Activated T-helper 17 cell treated with anti-CD3 and anti-CD28 coated beads, Interleukin-2, amount 50 U/mL, for 72 hours (primary cell): ENCODE measurements at regions not wholly inside any gene's neighbourhood (a gene's known extent, or its start where the extent isn't known, plus 50 kb on each side); places are given as distances from the start of the nearest gene placed in this dataset.
"Not testable (repeated sequence)": the region's sequence is repeated elsewhere in the genome, so short reads cannot be mapped to it uniquely, and the experiment has no call there.

Experiments used
- ATAC-seq: fragments of 150-1000 bp; cut with Tn5 transposase; replicated peaks from 2 replicates; pipeline ENCODE4 v1.10.0; 2021; ENCODE audit warnings: mild to moderate bottlenecking, moderate library complexity
- H3K27ac Mint-ChIP-seq: one replicate; pipeline ENCODE4 v1.8.0; 2022; ENCODE audit warnings: mixed read lengths
- H3K27me3 Mint-ChIP-seq: one replicate; pipeline ENCODE4 v1.8.0; 2022; ENCODE audit warnings: mixed read lengths
- H3K36me3 Mint-ChIP-seq: one replicate; pipeline ENCODE4 v1.8.0; 2022; ENCODE audit warnings: low read depth, mild to moderate bottlenecking, mixed read lengths
- H3K4me1 Mint-ChIP-seq: one replicate; pipeline ENCODE4 v1.8.0; 2022; ENCODE audit warnings: mixed read lengths
- H3K4me3 Mint-ChIP-seq: one replicate; pipeline ENCODE4 v1.8.0; 2022; ENCODE audit warnings: mild to moderate bottlenecking, mixed read lengths
- H3K9me3 Mint-ChIP-seq: one replicate; pipeline ENCODE4 v1.8.0; 2022; ENCODE audit warnings: mixed read lengths

DNA sequence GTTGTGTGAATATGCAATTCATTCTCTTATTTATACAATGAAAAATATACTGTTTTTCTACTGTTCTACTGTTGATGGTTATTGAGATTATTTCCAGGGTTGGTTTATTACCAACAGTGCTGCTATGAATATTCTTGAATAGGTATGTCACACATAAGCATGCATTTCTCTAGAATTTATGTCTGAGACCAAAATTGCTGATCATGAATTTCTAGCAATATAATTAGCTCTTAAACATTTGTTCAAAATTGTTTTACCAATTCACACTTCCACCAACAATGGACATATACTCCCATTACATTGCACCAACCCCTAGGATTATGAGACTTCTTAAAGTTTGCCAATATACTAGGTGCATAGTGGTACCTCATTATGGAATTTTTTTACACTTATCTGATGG, 164.1 kb upstream of the KCNQ5 start:
- Mint-ChIP-seq H3K9me3 (no peaks in the 10 kb centered on the region), H3K27ac (no peak overlapping the region), H3K4me1 (no peaks in the 10 kb centered on the region), H3K27me3 (peaks cover 7% of the 10 kb centered on the region), H3K36me3 (no peaks in the 10 kb centered on the region), H3K4me3 (no peak overlapping the region)
- no peak for ATAC-seq

DNA sequence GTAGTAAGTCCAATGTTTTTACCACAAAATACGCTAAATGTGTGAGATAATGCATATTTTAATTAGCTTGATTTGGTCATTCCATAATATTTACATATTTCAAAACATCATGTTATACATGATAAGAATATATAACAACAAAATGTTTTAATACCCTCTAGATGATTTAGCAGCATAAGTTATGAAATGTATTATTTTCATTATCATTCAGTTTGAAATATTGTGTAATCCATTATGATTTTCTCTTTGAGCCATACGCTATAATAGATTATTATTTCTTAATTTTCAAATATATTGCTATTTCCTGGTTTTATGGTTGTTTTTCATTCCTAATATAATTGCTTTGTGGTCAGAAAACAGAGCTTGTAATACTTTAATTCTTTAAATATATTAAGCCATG, 163.3 kb upstream of the KCNQ5 start:
- ATAC-seq, result no peak
- no peaks in the 10 kb centered on the region for H3K36me3 Mint-ChIP-seq
- no peaks in the 10 kb centered on the region for H3K9me3 Mint-ChIP-seq
- peaks cover 7% of the 10 kb centered on the region for H3K27me3 Mint-ChIP-seq
- H3K4me3 Mint-ChIP-seq, result no peak overlapping the region
- no peaks in the 10 kb centered on the region for H3K4me1 Mint-ChIP-seq
- H3K27ac Mint-ChIP-seq, result no peak overlapping the region

DNA sequence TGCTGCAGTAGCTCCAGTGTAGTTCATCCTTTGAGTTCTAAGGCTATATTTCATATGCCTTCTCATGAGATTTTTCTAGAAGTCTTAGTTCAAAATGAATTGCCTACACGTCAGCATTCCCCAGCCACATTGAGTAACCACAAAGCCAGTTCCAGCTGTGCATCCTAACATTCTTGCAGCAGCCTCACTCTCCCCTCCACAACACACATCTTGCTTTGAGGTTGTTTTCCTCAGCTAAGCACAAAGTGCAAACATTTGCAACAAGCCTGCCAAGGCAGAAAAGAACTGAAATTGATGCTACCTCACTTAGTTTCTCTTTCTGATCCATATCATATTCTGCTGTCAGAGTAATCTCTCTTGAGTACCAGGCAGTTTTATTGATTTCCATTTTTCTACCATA, 160.7 kb upstream of the KCNQ5 start:
- Mint-ChIP-seq H3K27ac (no peak overlapping the region), H3K27me3 (peaks cover 10% of the 10 kb centered on the region), H3K4me1 (no peaks in the 10 kb centered on the region), H3K4me3 (no peak overlapping the region), H3K36me3 (no peaks in the 10 kb centered on the region), H3K9me3 (no peaks in the 10 kb centered on the region)
- ATAC-seq, result no peak

DNA sequence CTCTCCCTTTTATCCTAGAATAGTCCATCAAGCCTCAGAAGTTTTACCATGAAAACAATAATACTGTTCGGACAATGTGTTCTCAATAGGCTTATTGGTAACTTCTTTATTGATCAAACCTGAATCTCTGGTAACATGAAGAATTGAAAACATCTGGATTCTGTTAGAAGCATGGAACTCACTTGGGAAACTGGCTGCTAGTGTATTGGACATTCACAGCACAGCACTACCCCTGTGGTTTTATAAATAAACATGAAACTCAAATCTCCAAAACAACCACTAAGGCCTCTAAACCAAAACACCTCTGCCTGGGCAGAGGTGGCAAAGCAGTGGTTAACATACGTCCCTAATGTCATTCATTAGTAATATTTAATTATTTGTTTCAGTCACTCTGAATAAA, 157.6 kb upstream of the KCNQ5 start:
- no peak overlapping the region for H3K4me3 Mint-ChIP-seq
- no peak for ATAC-seq
- peaks cover 10% of the 10 kb centered on the region for H3K27me3 Mint-ChIP-seq
- H3K4me1 Mint-ChIP-seq, result no peaks in the 10 kb centered on the region
- no peak overlapping the region for H3K27ac Mint-ChIP-seq
- H3K9me3 Mint-ChIP-seq, result no peaks in the 10 kb centered on the region
- no peaks in the 10 kb centered on the region for H3K36me3 Mint-ChIP-seq

DNA sequence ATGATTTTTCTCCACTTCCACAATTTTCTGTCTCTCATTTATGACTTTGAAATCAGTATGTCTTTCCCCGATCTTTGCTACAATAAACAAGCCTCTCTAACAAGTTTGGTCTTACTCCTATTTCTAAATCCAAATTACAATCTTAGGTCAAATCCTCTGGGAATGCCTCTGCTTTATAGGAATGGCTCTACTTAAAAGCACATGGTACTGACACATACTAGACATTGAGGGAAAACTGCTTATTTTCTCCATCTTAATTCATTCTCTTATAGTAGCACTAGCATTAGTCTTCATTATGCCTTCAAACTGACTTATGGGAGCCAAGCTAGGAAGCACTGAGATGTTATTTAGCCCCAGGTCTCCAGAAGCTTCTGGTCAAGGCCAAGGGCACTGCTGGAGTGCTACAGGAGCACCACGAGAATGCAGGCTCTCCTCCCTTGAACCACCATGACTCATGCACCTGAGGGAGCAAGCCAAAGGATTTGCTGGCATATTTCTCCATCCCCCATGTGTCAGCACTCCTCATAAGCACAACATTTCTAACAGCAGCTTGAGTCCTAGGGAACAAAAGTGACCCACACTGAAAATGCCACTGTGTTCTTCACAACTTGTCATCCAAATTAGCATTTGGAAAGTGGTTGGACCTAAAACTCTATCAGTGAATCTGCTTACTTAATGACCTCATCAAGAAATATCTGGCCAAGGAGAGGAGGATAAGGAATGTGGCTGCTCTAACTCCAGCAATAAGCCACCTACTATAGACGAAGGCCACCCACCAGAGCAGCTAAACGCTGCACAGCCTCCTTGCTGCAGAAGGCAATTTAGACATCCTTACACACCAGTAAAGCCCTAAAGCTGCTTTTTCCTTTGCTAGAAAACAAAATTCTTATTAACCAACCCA, 156.8 kb upstream of the KCNQ5 start:
- Mint-ChIP-seq H3K36me3 (no peaks in the 10 kb centered on the region), H3K9me3 (no peaks in the 10 kb centered on the region), H3K27ac (no peak overlapping the region), H3K27me3 (peaks cover 7% of the 10 kb centered on the region), H3K4me3 (no peak overlapping the region), H3K4me1 (no peaks in the 10 kb centered on the region)
- ATAC-seq, result no peak

DNA sequence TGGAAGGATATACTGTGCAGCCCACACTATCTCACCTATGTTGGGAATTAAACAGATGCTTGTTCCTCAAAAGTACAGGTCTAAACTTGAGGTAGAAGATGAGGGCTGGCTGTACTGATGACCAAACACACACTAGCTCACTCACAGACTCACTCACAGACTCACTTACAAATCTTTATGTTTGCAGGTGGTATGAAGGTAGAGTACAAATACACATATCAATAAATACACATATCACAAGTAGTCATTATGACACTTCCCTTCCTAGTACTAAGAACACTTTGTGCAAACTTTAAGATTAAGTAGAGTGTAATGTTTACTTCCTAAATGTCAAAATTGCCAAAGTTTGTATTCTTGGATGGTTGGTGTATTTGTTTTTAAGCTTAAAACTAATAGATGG, 155.4 kb upstream of the KCNQ5 start:
- no peaks in the 10 kb centered on the region for H3K4me1 Mint-ChIP-seq
- no peaks in the 10 kb centered on the region for H3K36me3 Mint-ChIP-seq
- H3K27me3 Mint-ChIP-seq, result peaks cover 7% of the 10 kb centered on the region
- H3K27ac Mint-ChIP-seq, result no peak overlapping the region
- ATAC-seq, result no peak
- H3K4me3 Mint-ChIP-seq, result no peak overlapping the region
- H3K9me3 Mint-ChIP-seq, result no peaks in the 10 kb centered on the region

DNA sequence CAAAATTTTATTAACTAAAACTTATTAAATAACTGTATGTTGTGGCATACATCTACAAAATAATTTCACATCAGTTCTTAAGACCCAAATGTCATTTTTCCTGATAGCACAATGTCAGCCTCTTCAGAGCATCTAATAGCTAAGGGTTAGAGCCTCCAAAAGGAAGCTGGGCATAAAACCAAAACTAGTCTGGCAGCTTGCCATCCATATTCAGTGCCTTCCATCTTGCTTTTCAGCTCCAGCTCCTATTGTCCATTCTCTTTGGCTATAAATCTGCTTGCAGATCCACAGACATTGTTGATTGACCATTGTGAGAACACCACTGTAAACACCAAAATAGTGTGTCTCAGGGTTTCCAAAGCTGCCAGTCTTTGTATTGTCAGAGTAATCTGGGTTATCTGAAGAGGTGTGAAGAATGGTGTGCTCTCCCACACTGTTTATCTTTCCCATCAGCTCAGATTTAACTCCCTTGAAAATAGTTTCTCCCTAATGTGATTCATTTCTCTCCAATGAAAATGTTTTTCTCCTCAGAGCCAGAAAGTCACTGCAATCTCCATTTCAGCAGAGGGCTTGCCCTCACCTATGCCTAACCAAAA, 154.8 kb upstream of the KCNQ5 start:
- no peak overlapping the region for H3K27ac Mint-ChIP-seq
- no peaks in the 10 kb centered on the region for H3K4me1 Mint-ChIP-seq
- peaks cover 7% of the 10 kb centered on the region for H3K27me3 Mint-ChIP-seq
- ATAC-seq, result no peak
- H3K36me3 Mint-ChIP-seq, result no peaks in the 10 kb centered on the region
- H3K9me3 Mint-ChIP-seq, result no peaks in the 10 kb centered on the region
- H3K4me3 Mint-ChIP-seq, result no peak overlapping the region

DNA sequence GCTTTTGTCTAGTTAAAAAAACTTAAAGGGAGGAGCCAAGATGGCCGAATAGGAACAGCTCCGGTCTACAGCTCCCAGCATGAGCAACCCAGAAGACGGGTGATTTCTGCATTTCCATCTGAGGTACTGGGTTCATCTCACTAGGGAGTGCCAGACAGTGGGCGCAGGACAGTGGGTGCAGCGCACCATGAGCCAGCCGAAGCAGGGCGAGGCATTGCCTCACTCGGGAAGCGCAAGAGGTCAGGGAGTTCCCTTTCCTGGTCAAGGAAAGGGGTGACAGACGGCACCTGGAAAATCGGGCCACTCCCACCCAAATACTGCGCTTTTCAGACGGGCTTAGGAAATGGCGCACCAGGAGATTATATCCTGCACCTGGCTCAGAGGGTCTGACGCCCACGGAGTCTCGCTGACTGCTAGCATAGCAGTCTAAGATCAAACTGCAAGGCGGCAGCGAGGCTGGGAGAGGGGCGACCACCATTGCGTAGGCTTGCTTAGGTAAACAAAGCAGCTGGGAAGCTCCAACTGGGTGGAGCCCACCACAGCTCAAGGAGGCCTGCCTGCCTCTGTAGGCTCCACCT, 152.4 kb upstream of the KCNQ5 start:
- ATAC-seq, H3K4me1 Mint-ChIP-seq, H3K27ac Mint-ChIP-seq, H3K36me3 Mint-ChIP-seq, H3K9me3 Mint-ChIP-seq, H3K27me3 Mint-ChIP-seq, H3K4me3 Mint-ChIP-seq: not testable (repeated sequence)

DNA sequence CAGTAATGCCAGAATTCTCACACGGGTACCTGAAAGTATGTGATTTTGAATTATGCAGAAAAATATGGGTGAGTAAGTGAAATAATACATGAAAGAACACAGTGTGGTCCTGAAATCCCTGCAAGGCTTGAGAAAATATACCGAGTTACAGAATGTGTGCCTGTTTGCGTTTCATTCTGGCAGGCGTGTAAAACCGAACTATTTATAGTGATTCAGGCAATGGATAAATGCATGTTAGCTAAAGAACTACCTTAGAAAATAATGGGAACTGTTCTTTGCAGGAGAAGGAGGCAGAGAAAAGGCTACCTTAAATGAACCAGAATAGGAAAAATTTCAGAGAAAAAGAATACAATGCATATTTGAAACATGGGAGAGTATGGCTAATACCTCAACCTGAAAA, 145.8 kb upstream of the KCNQ5 start:
- Mint-ChIP-seq H3K9me3 (no peaks in the 10 kb centered on the region), H3K36me3 (no peaks in the 10 kb centered on the region), H3K27ac (no peak overlapping the region), H3K27me3 (peaks cover 3% of the 10 kb centered on the region), H3K4me1 (no peaks in the 10 kb centered on the region), H3K4me3 (no peak overlapping the region)
- ATAC-seq, result no peak

DNA sequence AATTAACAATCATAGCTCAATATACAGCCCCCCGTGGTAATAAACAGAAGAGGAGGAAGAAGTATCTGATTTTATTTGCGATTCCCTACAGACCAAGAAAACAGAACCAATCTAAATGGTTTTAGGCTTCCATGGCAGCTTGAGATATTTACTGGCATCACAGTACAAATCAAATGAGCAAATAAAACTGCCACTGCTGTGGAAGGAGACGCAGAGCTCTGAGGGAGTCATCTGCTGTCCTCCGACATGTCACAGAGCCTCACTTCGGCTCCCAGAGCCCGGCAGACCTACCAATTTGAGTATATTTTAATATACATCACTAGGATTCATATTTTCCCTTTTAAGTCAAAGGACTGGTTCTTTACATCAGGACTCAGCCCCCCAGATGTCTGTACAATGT, 145.2 kb upstream of the KCNQ5 start:
- H3K4me1 Mint-ChIP-seq, result no peaks in the 10 kb centered on the region
- no peak overlapping the region for H3K4me3 Mint-ChIP-seq
- no peak overlapping the region for H3K27ac Mint-ChIP-seq
- no peaks in the 10 kb centered on the region for H3K36me3 Mint-ChIP-seq
- H3K9me3 Mint-ChIP-seq, result no peaks in the 10 kb centered on the region
- peaks cover 3% of the 10 kb centered on the region for H3K27me3 Mint-ChIP-seq
- ATAC-seq, result no peak

DNA sequence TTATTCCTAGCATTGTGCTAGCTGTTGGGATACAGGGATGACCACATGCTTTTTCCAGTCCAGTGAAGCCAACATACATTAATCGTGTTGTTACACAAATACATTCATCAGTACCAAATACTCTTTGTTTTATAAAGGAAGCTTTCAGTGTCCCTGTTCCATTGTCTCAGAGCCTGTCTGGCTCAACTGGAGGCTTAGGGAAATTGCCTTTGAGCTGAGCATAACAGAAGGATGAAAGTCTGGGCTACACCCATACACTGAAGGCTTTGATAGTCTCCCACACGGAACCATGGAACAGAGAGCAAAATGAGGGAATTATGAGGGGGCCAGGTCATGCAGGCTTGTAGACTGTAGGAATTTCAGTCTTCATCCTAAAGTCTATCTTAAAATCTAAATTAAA, 126.4 kb upstream of the KCNQ5 start:
- H3K4me3 Mint-ChIP-seq, result no peak overlapping the region
- H3K36me3 Mint-ChIP-seq, result no peaks in the 10 kb centered on the region
- ATAC-seq, result no peak
- H3K27ac Mint-ChIP-seq, result no peak overlapping the region
- H3K4me1 Mint-ChIP-seq, result no peaks in the 10 kb centered on the region
- no peaks in the 10 kb centered on the region for H3K9me3 Mint-ChIP-seq
- H3K27me3 Mint-ChIP-seq, result peaks cover 11% of the 10 kb centered on the region

DNA sequence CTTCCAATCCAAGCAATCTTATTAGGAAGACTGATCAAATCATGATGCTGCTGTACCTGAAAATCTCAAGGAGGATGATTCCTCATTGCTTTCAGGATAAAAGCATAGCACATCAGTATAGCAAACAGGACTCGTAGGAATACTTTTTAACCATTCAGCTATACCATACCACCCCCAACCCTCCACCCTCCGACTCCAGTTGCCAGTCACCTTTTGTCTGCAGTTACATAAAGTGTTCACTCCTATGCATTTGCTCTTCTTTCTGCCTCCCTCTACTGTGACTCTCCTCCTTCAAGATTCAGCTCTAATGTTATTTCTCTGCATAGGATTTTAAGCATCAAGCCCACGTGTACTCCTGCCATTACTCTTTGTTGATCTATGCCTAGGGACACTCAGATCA, 124.7 kb upstream of the KCNQ5 start:
- H3K27me3 Mint-ChIP-seq, result peaks cover 11% of the 10 kb centered on the region
- ATAC-seq, result no peak
- no peaks in the 10 kb centered on the region for H3K4me1 Mint-ChIP-seq
- H3K4me3 Mint-ChIP-seq, result no peak overlapping the region
- no peaks in the 10 kb centered on the region for H3K9me3 Mint-ChIP-seq
- no peaks in the 10 kb centered on the region for H3K36me3 Mint-ChIP-seq
- no peak overlapping the region for H3K27ac Mint-ChIP-seq

DNA sequence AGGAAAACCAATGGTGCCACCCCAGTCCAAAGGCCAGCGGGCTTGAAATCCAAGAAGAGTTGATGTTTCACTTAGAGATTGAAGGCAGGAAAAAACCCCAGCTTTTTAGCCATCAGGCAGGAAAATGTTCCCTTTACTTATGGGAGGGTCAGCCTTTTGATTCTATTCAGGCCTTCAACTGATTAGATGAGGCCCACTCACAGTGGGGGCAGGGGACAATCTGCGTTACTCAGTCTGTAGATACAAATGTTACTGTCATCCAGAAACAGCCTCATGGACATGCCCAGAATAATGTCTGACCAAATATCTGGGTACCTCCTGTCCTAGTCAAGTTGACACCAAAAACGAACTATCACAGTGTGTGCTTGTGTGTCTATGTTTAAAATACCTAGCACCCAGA, 121.2 kb upstream of the KCNQ5 start:
- H3K9me3 Mint-ChIP-seq, result no peaks in the 10 kb centered on the region
- H3K27me3 Mint-ChIP-seq, result peaks cover 11% of the 10 kb centered on the region
- no peak overlapping the region for H3K4me3 Mint-ChIP-seq
- no peak overlapping the region for H3K27ac Mint-ChIP-seq
- no peaks in the 10 kb centered on the region for H3K36me3 Mint-ChIP-seq
- no peak for ATAC-seq
- H3K4me1 Mint-ChIP-seq, result no peaks in the 10 kb centered on the region

DNA sequence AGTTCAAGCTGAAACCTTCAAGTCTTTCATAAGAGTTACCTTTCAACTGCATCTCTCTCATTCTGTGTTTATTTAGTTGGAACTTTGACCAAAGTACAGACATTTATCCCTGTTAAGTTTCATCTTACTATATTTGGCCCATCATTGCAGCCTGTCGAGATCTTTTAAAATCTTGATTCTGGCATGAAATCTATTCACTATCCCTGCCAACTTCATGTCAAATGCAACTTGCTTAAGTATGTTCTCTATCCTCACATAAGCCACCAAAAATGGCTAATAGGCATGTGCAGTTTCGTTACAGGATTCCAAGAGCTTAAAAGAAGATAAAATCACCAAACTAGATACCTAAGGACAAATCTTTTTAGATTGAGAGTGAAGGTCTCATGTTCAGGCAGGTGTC, 117.5 kb upstream of the KCNQ5 start:
- ATAC-seq, result no peak
- no peaks in the 10 kb centered on the region for H3K9me3 Mint-ChIP-seq
- H3K27ac Mint-ChIP-seq, result no peak overlapping the region
- no peak overlapping the region for H3K4me3 Mint-ChIP-seq
- no peaks in the 10 kb centered on the region for H3K4me1 Mint-ChIP-seq
- no peaks in the 10 kb centered on the region for H3K36me3 Mint-ChIP-seq
- H3K27me3 Mint-ChIP-seq, result peaks cover 4% of the 10 kb centered on the region

DNA sequence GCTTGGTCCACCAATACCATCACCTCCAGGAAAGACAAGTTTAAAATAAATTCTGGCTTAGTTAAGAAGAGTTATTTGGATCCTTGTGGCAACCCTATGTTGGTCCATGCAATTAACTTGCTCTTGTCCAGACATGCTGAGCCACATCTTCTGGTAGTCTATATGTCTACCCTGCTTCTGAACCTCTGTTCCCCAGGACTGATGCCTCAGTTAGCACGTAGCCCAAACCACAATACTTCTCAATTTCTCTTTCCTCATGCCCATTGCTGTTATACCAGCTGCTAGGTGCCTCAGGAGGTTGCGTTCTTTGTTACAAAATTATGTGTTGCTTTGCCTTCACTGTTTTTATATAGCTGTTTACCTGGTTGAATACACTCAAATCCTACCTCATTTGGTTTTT, 116.4 kb upstream of the KCNQ5 start:
- Mint-ChIP-seq H3K27me3 (peaks cover 10% of the 10 kb centered on the region), H3K4me1 (no peaks in the 10 kb centered on the region), H3K4me3 (no peak overlapping the region), H3K36me3 (no peaks in the 10 kb centered on the region), H3K9me3 (no peaks in the 10 kb centered on the region), H3K27ac (no peak overlapping the region)
- ATAC-seq, result no peak
